Activated CD8-positive, alpha-beta memory T cell treated with anti-CD3 and anti-CD28 coated beads, Interleukin-2, amount 50 U/mL, for 48 hours (primary cell): ENCODE measurements at regions not wholly inside any gene's neighbourhood (a gene's known extent, or its start where the extent isn't known, plus 50 kb on each side); places are given as distances from the start of the nearest gene placed in this dataset.

Experiments
- DNase-seq: peaks from one replicate; pipeline ENCODE4 v3.0.0-alpha.2; 2020

DNA sequence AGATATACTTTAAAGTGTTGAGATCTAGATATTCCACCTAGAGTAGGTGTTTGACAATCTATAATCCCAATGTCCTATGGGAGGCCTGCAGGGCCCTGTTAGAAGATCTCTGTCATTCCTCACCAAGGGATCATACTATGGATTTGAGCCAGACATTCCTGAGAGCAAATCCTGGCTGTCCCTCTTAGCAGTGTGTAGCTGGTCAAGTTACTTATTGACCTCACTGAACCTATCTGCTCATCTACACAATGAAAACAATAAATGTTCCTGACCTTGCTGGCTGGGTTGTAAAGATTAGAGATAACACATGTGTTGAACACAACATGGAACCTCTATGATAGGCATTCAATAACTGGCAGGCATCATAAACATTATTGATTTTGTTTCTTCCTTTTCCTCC is 265.6 kb upstream of the ATP11B start:
- DNase-seq: no peak

DNA sequence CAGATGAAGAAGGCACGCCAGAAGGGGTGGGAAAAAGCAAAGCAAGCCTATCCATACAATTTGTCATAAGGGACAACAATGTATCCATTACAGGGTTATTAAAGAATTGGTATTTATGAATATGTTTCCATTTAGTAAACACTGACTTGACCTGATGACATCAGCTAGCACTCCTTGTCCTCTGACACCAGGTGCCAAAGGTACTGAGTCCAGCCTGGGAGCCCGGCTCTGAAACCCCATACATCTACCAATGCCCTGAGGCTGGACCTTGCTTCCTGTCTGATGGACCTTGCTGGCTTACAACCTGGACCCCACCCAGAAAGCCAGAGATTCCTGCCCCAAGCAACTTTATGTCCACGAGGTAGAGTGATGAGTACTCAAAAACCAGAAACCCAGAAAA is 263.0 kb upstream of the ATP11B start:
- no peak for DNase-seq

- no peak for DNase-seq
Observed at GRCh38 chr3:182533394-182533793, 259.9 kb upstream of the ATP11B start.

GRCh38 chr3:182544542-182544941 is 248.8 kb upstream of the ATP11B start:
- DNase-seq: no peak

DNA sequence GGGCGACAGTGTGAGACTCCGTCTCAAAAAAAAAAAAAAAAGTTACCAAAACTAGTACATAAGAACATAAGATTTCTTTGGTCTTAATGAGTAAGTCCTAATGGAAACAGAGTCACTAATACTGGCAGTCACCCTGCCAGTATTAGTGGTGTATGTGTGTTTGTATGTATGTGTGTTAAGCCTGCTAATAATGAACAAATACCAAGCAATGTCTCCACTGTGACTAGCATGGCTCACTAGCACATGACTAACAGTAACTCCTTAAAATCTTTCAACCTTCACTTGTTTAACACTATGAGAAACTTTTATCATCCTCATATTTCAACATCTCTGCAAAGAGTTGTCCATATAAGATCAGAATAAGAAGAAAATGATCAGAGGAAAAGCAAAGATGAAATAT is 231.0 kb upstream of the ATP11B start:
- no peak for DNase-seq

DNA sequence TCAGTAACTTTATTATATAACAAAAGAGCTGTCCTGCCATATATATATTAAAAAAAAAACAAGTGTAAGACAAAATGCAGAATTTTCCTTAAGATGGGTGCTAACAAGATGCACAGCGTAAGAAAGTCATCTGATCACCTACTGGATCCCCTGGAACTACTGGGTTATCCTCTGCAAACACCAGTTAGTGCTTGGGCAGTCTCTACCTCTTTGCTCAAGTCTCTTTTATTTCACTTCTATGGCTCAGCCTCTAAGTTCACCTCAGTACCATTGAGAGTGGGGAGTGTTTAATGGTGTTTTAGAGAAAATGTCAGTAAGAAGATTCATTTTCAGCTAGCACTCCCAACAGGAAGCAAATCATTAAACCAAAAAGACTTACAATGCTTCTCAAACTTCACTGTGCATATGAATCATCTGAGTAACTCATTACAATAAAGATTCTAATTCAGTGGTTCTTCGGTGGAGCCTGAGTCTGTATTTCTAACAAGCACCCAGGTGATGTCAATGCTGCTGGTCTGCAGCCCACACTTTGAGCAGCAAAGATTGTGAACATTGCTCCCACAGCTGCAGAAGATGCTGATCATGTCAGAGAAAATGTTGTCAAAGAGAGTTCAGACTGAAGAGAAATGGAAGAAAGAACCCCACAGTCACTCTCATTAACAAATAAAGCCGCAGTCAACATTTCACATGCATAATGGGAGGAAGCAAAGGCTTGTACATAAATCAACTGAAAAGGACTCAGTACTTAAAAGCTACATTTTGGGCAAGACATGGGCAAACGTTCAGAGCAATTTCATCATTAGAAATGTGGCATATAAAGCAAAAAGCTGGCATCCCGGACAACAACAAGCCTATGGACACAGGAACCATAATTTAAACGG is 227.1 kb upstream of the ATP11B start:
- DNase-seq: no peak

GRCh38 chr3:182567700-182568099 is 225.6 kb upstream of the ATP11B start:
- no peak for DNase-seq

DNA sequence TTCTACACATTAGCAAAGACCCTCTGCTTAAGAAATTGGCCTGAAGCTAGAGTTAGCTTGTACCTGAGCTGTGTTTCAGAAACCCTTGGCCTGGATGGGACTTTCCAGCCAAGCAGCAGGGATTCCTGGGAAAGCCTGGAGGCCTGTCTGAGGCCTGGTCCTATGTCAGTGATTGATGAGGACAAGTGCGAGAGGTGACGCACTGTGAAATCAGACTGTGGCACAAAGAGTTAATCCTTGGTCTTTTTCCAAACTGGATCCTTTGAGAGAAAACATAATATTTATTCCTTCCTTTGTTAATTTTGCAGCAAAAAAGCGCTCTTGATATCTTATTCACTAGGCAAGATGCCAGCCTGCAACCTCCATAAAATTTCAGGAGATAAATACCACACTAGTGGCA is 225.0 kb upstream of the ATP11B start:
- DNase-seq: no peak

DNA sequence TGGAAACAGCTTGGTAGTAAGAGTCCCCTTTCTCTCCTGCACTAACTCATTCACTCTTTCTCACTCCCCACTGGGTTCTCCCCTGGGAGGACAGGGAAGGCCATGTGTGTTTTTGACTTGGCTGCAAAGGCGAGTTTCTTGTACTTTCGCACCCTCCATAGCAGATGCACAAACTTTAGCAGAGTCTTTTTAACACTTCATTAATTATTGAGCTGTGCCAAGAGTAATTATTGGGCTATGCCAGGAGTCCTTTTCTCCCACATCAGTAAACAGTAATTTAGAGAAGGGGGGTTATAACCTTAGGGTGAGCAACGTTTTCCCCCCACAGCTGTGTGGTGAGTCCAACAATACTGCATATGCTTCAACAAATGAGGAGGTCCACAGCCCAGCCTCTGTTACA is 224.4 kb upstream of the ATP11B start:
- no peak for DNase-seq

GRCh38 chr3:182570946-182571594 is 222.2 kb upstream of the ATP11B start:
- no peak for DNase-seq

GRCh38 chr3:182575941-182576340 is 217.4 kb upstream of the ATP11B start:
- DNase-seq: no peak

- no peak for DNase-seq
Observed at GRCh38 chr3:182583545-182583944, 209.8 kb upstream of the ATP11B start.

DNA sequence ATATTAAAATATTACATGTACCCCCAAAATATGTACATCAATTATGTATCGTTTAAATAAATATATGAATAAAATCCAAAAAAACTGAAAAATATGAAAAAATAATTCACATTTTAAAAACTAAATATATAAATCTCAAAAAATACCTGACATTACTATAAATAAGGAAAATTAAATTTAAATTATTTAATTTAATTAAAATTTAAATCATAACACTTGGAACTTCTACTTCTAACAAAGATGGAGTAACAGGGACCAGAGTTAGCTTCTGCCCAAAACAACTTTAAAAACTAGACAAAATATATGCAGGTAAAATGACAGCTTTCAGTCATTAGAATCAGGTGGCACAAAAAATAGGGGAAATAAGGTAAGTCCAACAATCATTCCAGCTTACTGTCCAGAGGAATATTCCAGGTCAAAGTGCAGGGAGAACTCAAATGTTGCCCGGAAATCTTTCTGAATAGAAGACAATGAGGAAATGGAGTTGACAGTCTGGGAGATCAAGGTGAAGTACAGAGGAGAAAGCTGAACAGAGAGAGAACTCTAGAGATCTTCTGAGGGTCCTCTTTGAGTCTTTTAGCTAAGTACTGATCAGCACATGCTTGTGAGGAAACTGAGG is 207.7 kb upstream of the ATP11B start:
- no peak for DNase-seq

DNA sequence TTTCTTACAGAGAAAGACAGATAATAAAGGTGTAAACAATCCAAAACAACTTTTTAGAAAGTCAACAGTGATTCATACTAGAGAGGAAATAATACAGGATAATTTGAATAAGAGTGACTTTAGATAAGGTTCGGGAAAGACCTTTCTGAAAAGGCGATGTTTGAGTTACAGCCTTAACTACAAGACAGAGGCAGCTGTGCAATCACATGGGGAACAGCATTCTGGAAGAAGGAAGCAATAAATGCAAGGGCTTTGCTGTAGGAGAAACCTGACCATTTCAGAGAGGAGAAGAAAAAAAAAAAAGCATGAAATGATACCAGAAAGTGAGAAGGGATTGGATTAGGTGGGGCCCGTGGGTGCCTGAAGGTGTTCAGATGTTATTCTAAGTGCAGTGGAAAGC is 200.6 kb upstream of the ATP11B start:
- no peak for DNase-seq

DNA sequence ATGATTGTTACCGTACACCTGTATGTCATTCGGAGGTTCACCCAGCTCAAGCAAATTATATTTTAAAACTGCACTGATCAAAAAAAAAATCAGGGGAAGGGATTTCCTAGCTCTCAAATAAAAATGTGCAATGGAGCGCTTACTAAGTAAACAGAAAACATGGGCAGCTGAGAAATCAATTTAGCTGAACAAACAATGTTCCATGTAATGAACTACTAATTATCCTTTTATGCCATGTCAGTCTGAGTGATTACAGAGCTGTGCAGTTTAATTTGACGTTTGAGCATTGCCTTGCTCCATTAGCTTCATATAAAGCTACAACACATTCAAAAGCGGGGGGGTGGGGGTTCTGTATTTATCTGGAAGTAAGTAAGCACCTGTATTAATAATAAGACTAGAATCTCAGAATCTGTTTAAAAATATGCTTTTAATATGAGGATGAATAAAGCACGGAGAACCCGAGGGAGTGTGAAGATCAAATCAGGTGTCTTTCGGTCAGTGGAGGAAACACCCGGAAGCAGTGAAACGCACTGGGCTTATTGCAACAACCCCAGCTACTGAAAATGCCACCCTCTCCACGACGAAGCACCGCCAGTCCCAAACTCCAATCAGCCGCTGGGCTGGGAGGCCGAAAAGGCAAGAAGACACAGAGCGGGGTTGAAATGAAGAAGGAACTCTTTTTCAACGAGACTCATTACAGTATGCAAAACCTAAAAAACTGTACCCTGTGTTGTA is 196.5 kb upstream of the ATP11B start:
- no peak for DNase-seq

DNA sequence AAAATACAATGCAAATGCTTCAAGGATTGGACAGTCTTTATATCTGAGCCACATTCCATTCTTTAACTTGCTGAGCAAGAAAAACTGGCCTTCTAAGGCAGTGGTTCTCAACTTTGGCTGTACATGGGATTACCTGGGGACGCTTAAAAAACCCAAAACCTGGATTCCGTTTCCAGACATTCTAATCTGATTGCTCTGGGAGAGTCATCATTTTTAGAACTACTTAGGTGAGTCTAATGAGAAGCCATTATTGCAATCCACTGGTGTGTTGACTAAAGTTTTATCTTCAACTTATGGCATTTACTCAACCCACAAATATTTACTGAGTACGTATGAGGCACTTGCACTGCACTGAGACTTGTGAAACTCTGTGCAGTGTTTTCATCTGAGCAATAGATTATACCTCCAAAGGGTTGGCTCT is 195.7 kb upstream of the ATP11B start:
- no peak for DNase-seq

DNA sequence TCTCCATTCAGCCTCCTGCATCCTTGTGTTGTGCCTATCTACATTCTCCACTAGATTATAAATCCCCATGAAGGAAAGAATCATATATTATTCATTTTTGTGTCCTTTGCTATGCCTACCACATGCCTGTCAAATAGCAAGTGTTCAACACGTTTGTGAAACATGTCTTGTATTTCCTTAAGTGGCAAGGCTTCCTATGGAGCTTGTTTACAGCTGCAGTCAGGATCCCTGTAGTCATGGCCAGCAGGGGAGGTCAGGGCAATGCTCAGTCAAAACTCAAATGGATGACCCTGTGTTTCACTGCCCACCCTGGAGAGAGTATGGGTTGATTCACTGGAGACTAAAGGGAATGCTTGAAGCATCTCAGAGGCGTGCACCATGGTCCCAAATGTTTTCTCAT is 191.7 kb upstream of the ATP11B start:
- DNase-seq: no peak

DNA sequence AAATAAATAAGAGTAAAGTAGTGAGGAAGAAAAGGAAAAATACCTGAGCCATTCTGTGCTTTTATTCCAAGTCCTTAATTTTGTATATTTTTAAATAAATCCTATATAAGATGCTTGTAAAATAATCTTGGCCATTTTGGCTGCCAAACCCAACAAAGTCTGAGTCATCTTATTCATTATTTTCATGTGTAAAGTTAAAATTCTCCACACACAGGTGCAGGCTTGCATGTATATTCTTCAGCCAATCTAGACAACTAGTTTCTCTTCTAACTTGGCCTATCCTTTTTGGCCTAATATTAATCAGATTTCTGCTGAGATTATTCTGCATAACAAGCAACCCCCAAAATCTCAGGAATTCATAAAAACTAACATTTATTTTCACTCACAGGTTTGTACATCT is 189.8 kb upstream of the ATP11B start:
- DNase-seq: no peak

DNA sequence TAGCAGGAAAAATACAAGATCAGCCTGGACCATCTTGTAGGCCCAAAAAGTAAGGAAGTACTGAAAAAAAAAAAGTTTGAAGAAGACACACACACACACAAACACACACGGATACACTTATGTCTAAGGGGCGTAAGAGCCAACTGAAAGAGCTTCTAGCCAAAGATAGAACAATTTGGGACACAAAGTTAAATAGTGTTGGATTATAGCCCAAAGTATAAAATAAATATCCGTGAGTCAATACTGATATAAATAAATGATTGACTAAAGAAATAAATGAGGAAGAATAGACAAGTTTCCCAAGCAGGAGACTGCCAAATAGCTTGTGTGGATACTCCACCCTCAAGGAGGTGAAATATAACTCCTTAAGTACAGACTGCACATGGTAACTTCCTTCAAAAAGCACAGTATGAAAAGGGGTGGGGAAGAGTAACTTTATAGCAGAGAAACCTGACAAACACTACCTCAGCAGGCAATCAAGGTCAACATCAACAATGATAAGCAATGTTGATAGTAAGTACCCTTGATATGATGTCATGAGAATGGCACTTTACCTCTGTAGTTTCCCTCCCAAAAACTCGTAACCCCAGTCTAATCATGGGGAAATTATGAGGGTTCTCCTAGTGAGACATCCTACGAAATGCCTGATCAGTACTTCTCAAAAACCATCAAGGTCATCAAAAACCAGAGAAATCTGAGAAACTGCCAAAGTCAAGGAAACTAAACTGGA is 187.3 kb upstream of the ATP11B start:
- no peak for DNase-seq

GRCh38 chr3:182606905-182607504 is 186.3 kb upstream of the ATP11B start:
- DNase-seq: no peak

DNA sequence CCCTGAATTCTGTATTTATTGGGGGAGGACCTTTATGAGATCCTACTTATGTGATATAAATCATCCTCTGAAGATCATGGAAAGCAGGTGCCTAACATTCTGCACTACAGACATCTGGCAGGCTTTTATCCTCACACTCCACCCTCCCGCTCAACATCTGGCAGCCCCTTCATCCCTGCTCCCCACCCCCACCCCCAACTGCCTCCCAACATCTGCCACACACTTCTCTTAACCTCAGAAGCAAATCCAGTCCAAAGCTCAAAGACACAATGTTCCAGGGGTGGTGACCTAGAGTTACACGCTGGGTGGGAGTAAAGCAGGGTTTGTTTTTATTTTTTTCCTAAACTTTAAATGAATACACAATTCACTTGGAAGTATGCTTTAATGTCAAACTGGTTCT is 184.5 kb upstream of the ATP11B start:
- DNase-seq: no peak

DNA sequence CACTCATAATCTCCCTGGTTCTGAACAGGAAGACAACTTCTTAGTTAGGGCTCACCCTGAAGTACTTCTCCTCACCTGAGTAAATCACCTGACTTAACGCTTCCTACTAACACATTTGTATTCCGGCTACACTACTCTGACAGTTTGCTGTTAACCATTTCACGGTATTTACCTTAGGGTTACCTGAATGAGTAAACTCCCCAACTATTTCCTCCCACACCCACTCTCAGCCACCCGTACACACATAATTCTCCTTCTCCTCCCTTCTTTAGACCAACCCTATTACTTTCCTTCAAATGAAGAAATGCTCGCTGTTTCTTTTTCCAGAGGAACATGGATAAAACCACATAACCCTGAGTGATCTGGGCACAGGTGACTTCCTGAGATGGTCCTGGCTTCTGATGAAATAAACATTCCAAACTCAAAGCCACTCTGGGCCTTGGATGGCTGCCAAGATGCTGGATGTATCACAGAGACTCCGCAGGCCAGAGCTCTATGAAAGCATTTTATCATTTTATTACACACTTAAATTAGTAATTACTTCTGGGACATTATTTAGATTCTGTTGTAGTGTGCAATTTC is 183.6 kb upstream of the ATP11B start:
- no peak for DNase-seq
